HK-2 (cell line): ENCODE measurements at regions not wholly inside any gene's neighbourhood (a gene's known extent, or its start where the extent isn't known, plus 50 kb on each side); places are given as distances from the start of the nearest gene placed in this dataset.
"Not testable (repeated sequence)": the region's sequence is repeated elsewhere in the genome, so short reads cannot be mapped to it uniquely, and the experiment has no call there.

Source experiments
- DNase-seq: peaks from one replicate; pipeline ENCODE4 v3.0.0-alpha.2; 2018; ENCODE audit not compliant: unreplicated experiment

- no peak for DNase-seq
These were observed 78.5 kb upstream of the RNU6-1 start for GRCh38 chr15:67918205-67918861.

GRCh38 chr15:67920524-67921240 is 80.8 kb upstream of the RNU6-1 start:
- no peak for DNase-seq

- DNase-seq: no peak
These were observed 82.3 kb upstream of the RNU6-1 start for GRCh38 chr15:67922106-67922675.

- DNase-seq: no peak
These were observed 83.4 kb upstream of the RNU6-1 start for GRCh38 chr15:67922971-67923945.

GRCh38 chr15:67924359-67924974 is 84.6 kb upstream of the RNU6-1 start:
- DNase-seq: no peak

- no peak for DNase-seq
These were observed 85.3 kb upstream of the RNU6-1 start for GRCh38 chr15:67925182-67925581.

GRCh38 chr15:67927501-67928168 is 87.8 kb upstream of the RNU6-1 start:
- peak; percentile 27 for DNase-seq

GRCh38 chr15:67928666-67929065 is 88.8 kb upstream of the RNU6-1 start:
- no peak for DNase-seq

- no peak for DNase-seq
These were observed 90.9 kb upstream of the RNU6-1 start for GRCh38 chr15:67930720-67931119.

GRCh38 chr15:67931861-67932260 is 92.0 kb upstream of the RNU6-1 start:
- DNase-seq: peak; percentile 33

GRCh38 chr15:67934126-67934525 is 94.3 kb upstream of the RNU6-1 start:
- DNase-seq: not testable (repeated sequence)

GRCh38 chr15:67935244-67935643 is 95.4 kb upstream of the RNU6-1 start:
- no peak for DNase-seq

GRCh38 chr15:67936258-67936657 is 96.4 kb upstream of the RNU6-1 start:
- DNase-seq: no peak

- no peak for DNase-seq
These were observed 97.4 kb upstream of the RNU6-1 start for GRCh38 chr15:67937153-67937761.

GRCh38 chr15:67939179-67939578 is 99.3 kb upstream of the RNU6-1 start:
- DNase-seq: not testable (repeated sequence)

- DNase-seq: not testable (repeated sequence)
These were observed 99.9 kb upstream of the RNU6-1 start for GRCh38 chr15:67939588-67940323.

- no peak for DNase-seq
These were observed 100.5 kb upstream of the RNU6-1 start for GRCh38 chr15:67940324-67940719.

GRCh38 chr15:67941648-67942310 is 101.9 kb upstream of the RNU6-1 start:
- DNase-seq: peak; percentile 37

GRCh38 chr15:67943475-67943874 is 103.6 kb upstream of the RNU6-1 start:
- DNase-seq: no peak
